ENCODE measurements at regions not wholly inside any gene's neighbourhood (a gene's known extent, or its start where the extent isn't known, plus 50 kb on each side); places are given as distances from the start of the nearest gene placed in this dataset.

- TF ChIP-seq CTCF (IDR thresholded peaks at IDR 0.05) (no peak), EZH2phosphoT487 (IDR thresholded peaks at IDR 0.05) (no peak), EZH2 (IDR thresholded peaks at IDR 0.05) (no peak)
These were observed 221.9 kb upstream of the GLRA1 start for GRCh38 chr5:152146566-152146965.
